HEK293 (cell line): ENCODE measurements at regions not wholly inside any gene's neighbourhood (a gene's known extent, or its start where the extent isn't known, plus 50 kb on each side); places are given as distances from the start of the nearest gene placed in this dataset.

ENCODE experiments used
- CTCF ChIA-PET: fragments of 350-600 bp; formaldehyde crosslinking; extraction: SDS; loops from one replicate; lab custom pipeline; 2021; ENCODE audit warnings: antibody characterized with exemption; lab: Yijun Ruan, JAX
- POLR2A ChIA-PET: fragments of 300-600 bp; formaldehyde crosslinking; extraction: SDS; loops from one replicate; lab custom pipeline; 2020; ENCODE audit warnings: antibody characterized with exemption, inconsistent platforms; lab: Yijun Ruan, JAX
- H3K27ac ChIP-seq: fragments of 200-500 bp; sonication (Bioruptor generic); 2 replicates; pipeline ENCODE4 v1.5.1; 2014; ENCODE audit warnings: low read depth, low read length, control low read depth, inconsistent platforms; ENCODE audit errors: extremely low read depth
- H3K36me3 ChIP-seq, 2 experiments: fragments of 200-500 bp in 1 of 2; sonication (Bioruptor generic) in 1 of 2; 1 replicate in 1 of 2; 2 replicates in 1 of 2; pipeline ENCODE4 v1.5.1; 2014 to 2017; ENCODE audit warnings: inconsistent platforms in 2 of 2, low read length in 2 of 2; ENCODE audit not compliant: control insufficient read depth in 2 of 2, insufficient read depth in 1 of 2
- H3K4me1 ChIP-seq: fragments of 200-500 bp; sonication (Bioruptor generic); 2 replicates; pipeline ENCODE4 v1.5.1; 2014; ENCODE audit warnings: mild to moderate bottlenecking, low read length, inconsistent platforms; ENCODE audit not compliant: control insufficient read depth, insufficient read depth
- H3K4me3 ChIP-seq: 2 replicates; pipeline ENCODE4 v1.5.1; 2011; ENCODE audit warnings: low read depth, mild to moderate bottlenecking, control low read depth, low read length, moderate library complexity
- H3K9me3 ChIP-seq: fragments of 200-500 bp; sonication (Bioruptor generic); 2 replicates; pipeline ENCODE4 v1.5.1; 2014; ENCODE audit warnings: low read depth, low read length, inconsistent platforms; ENCODE audit not compliant: control insufficient read depth, insufficient read depth
- GFI1B ChIP-seq: fragments of 450-650 bp; formaldehyde crosslinking; IDR thresholded peaks from 2 replicates; pipeline ENCODE4 v1.5.1; 2016; ENCODE audit warnings: missing biosample characterization, missing genetic modification characterization
- HOXA7 ChIP-seq: sonication (generic); formaldehyde crosslinking; IDR thresholded peaks from 2 replicates; pipeline ENCODE4 v1.8.1; 2022; ENCODE audit warnings: missing genetic modification reagents, borderline replicate concordance
- OVOL3 ChIP-seq: fragments of 450-650 bp; formaldehyde crosslinking; IDR thresholded peaks from 2 replicates; pipeline ENCODE4 v1.5.1; 2016; ENCODE audit warnings: missing biosample characterization, missing genetic modification characterization
- SP7 ChIP-seq: fragments of 450-650 bp; formaldehyde crosslinking; IDR thresholded peaks from 2 replicates; pipeline ENCODE4 v1.5.1; 2016; ENCODE audit warnings: missing biosample characterization, missing genetic modification characterization
- TSHZ1 ChIP-seq: fragments of 450-650 bp; formaldehyde crosslinking; IDR thresholded peaks from 2 replicates; pipeline ENCODE4 v1.5.1; 2016; ENCODE audit warnings: missing biosample characterization, missing genetic modification characterization, borderline replicate concordance
- ZBTB20 ChIP-seq: fragments of 450-650 bp; formaldehyde crosslinking; IDR thresholded peaks from 2 replicates; pipeline ENCODE4 v1.5.1; 2016; ENCODE audit warnings: missing biosample characterization, missing genetic modification characterization
- ZIC2 ChIP-seq: fragments of 450-650 bp; formaldehyde crosslinking; IDR thresholded peaks from 2 replicates; pipeline ENCODE4 v1.5.1; 2016; ENCODE audit warnings: missing biosample characterization, missing genetic modification characterization
- ZNF202 ChIP-seq: fragments of 450-650 bp; formaldehyde crosslinking; IDR thresholded peaks from 2 replicates; pipeline ENCODE4 v1.5.1; 2016; ENCODE audit warnings: missing biosample characterization, missing genetic modification characterization, borderline replicate concordance
- ZNF335 ChIP-seq: fragments of 450-650 bp; formaldehyde crosslinking; conservative IDR thresholded peaks from 2 replicates; pipeline ENCODE4 v1.5.1; 2016; ENCODE audit warnings: missing biosample characterization, missing genetic modification characterization
- ZNF350 ChIP-seq: fragments of 450-650 bp; formaldehyde crosslinking; IDR thresholded peaks from 2 replicates; pipeline ENCODE4 v1.5.0; 2017; ENCODE audit warnings: missing biosample characterization, mild to moderate bottlenecking, missing genetic modification characterization
- ZNF585B ChIP-seq: fragments of 450-650 bp; formaldehyde crosslinking; IDR thresholded peaks from 2 replicates; pipeline ENCODE4 v1.5.1; 2016; ENCODE audit warnings: missing biosample characterization, missing genetic modification characterization
- ZNF792 ChIP-seq: fragments of 450-650 bp; formaldehyde crosslinking; IDR thresholded peaks from 2 replicates; pipeline ENCODE4 v1.5.1; 2016; ENCODE audit warnings: missing biosample characterization, missing genetic modification characterization
- ZNF843 ChIP-seq: fragments of 450-650 bp; formaldehyde crosslinking; IDR thresholded peaks from 2 replicates; pipeline ENCODE4 v1.5.1; 2016; ENCODE audit warnings: missing biosample characterization, missing genetic modification characterization
- ZSCAN23 ChIP-seq: fragments of 450-650 bp; formaldehyde crosslinking; IDR thresholded peaks from 2 replicates; pipeline ENCODE4 v1.5.1; 2016; ENCODE audit warnings: missing biosample characterization, missing genetic modification characterization
- TF ChIP-seq, protein P1 (sequence below): fragments of 450-650 bp; formaldehyde crosslinking; conservative IDR thresholded peaks from 2 replicates; pipeline ENCODE4 v1.5.1; 2016; ENCODE audit warnings: low read depth, missing biosample characterization, missing genetic modification characterization
- TF ChIP-seq, protein P2 (sequence below): fragments of 450-650 bp; formaldehyde crosslinking; IDR thresholded peaks from 2 replicates; pipeline ENCODE4 v1.5.1; 2016; ENCODE audit warnings: missing biosample characterization, missing genetic modification characterization
- TF ChIP-seq, protein P3 (sequence below): fragments of 450-650 bp; IDR thresholded peaks from 2 replicates; pipeline ENCODE4 v1.5.1; 2018; ENCODE audit warnings: missing biosample characterization, missing genetic modification characterization
- TF ChIP-seq, protein P4 (sequence below): fragments of 450-650 bp; formaldehyde crosslinking; IDR thresholded peaks from 2 replicates; pipeline ENCODE4 v1.5.1; 2017; ENCODE audit warnings: missing biosample characterization, missing genetic modification characterization
- TF ChIP-seq, protein P5 (sequence below): fragments of 450-650 bp; formaldehyde crosslinking; IDR thresholded peaks from 2 replicates; pipeline ENCODE4 v1.5.1; 2016; ENCODE audit warnings: missing biosample characterization, missing genetic modification characterization

- no peak overlapping the region for H3K27ac ChIP-seq
- TF ChIP-seq ZNF843 (tag by site-specific recombination) (no peak), ZNF585B (no peak), ZSCAN23 (tag by site-specific recombination) (no peak), ZNF350 (no peak), OVOL3 (tag by site-specific recombination) (no peak), TSHZ1 (no peak)
- TF ChIP-seq, protein P1, sequence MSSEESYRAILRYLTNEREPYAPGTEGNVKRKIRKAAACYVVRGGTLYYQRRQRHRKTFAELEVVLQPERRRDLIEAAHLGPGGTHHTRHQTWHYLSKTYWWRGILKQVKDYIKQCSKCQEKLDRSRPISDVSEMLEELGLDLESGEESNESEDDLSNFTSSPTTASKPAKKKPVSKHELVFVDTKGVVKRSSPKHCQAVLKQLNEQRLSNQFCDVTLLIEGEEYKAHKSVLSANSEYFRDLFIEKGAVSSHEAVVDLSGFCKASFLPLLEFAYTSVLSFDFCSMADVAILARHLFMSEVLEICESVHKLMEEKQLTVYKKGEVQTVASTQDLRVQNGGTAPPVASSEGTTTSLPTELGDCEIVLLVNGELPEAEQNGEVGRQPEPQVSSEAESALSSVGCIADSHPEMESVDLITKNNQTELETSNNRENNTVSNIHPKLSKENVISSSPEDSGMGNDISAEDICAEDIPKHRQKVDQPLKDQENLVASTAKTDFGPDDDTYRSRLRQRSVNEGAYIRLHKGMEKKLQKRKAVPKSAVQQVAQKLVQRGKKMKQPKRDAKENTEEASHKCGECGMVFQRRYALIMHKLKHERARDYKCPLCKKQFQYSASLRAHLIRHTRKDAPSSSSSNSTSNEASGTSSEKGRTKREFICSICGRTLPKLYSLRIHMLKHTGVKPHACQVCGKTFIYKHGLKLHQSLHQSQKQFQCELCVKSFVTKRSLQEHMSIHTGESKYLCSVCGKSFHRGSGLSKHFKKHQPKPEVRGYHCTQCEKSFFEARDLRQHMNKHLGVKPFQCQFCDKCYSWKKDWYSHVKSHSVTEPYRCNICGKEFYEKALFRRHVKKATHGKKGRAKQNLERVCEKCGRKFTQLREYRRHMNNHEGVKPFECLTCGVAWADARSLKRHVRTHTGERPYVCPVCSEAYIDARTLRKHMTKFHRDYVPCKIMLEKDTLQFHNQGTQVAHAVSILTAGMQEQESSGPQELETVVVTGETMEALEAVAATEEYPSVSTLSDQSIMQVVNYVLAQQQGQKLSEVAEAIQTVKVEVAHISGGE (tag by site-specific recombination): no peak
- TF ChIP-seq, protein P2, sequence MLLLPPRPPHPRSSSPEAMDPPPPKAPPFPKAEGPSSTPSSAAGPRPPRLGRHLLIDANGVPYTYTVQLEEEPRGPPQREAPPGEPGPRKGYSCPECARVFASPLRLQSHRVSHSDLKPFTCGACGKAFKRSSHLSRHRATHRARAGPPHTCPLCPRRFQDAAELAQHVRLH (tag by site-specific recombination): no peak
- TF ChIP-seq, protein P3, sequence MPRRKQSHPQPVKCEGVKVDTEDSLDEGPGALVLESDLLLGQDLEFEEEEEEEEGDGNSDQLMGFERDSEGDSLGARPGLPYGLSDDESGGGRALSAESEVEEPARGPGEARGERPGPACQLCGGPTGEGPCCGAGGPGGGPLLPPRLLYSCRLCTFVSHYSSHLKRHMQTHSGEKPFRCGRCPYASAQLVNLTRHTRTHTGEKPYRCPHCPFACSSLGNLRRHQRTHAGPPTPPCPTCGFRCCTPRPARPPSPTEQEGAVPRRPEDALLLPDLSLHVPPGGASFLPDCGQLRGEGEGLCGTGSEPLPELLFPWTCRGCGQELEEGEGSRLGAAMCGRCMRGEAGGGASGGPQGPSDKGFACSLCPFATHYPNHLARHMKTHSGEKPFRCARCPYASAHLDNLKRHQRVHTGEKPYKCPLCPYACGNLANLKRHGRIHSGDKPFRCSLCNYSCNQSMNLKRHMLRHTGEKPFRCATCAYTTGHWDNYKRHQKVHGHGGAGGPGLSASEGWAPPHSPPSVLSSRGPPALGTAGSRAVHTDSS (tag by site-specific recombination): no peak
- CTCF ChIA-PET: no interaction called here
- H3K36me3 ChIP-seq: no peaks in the 10 kb centered on the region
- POLR2A ChIA-PET: no interaction called here
- H3K9me3 ChIP-seq: no peaks in the 10 kb centered on the region
- no peak overlapping the region for H3K4me3 ChIP-seq
- H3K4me1 ChIP-seq: no peaks in the 10 kb centered on the region
Observed at GRCh38 chr18:71238974-71239624, 950.3 kb downstream of the SOCS6 start.

DNA sequence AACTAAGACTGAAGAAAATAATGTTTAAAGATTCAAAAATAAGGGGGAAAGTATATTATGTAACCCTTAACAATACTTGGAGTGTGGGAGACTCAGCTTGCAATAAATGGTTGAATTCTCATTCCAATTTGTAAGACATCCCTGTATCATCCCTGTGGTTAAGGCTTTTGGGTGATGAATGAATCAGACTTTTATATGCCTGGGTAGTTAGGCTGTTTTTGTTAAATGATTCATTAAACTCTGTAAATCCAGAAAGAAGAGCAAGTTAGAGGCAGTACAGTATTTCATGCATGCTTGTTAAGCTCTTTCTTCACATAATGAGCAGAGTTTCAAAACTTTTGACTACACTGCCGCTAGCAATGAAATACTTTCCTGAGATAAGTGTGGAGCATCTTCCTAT, 948.8 kb downstream of the SOCS6 start:
- H3K4me1 ChIP-seq: no peaks in the 10 kb centered on the region
- no peak overlapping the region for H3K27ac ChIP-seq
- POLR2A ChIA-PET: no interaction called here
- no peaks in the 10 kb centered on the region for H3K9me3 ChIP-seq
- no peak overlapping the region for H3K4me3 ChIP-seq
- CTCF ChIA-PET: no interaction called here
- no peaks in the 10 kb centered on the region for H3K36me3 ChIP-seq
- TF ChIP-seq, protein P4, sequence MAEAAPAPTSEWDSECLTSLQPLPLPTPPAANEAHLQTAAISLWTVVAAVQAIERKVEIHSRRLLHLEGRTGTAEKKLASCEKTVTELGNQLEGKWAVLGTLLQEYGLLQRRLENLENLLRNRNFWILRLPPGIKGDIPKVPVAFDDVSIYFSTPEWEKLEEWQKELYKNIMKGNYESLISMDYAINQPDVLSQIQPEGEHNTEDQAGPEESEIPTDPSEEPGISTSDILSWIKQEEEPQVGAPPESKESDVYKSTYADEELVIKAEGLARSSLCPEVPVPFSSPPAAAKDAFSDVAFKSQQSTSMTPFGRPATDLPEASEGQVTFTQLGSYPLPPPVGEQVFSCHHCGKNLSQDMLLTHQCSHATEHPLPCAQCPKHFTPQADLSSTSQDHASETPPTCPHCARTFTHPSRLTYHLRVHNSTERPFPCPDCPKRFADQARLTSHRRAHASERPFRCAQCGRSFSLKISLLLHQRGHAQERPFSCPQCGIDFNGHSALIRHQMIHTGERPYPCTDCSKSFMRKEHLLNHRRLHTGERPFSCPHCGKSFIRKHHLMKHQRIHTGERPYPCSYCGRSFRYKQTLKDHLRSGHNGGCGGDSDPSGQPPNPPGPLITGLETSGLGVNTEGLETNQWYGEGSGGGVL (tag by site-specific recombination): no peak
- TF ChIP-seq SP7 (tag by site-specific recombination) (no peak), ZIC2 (no peak), TSHZ1 (no peak), ZNF202 (tag by site-specific recombination) (no peak), HOXA7 (CRISPR knock-in tag) (no peak), GFI1B (tag by site-specific recombination) (no peak), ZNF335 (tag by site-specific recombination) (no peak), ZBTB20 (no peak), ZNF792 (no peak)
- TF ChIP-seq, protein P5, sequence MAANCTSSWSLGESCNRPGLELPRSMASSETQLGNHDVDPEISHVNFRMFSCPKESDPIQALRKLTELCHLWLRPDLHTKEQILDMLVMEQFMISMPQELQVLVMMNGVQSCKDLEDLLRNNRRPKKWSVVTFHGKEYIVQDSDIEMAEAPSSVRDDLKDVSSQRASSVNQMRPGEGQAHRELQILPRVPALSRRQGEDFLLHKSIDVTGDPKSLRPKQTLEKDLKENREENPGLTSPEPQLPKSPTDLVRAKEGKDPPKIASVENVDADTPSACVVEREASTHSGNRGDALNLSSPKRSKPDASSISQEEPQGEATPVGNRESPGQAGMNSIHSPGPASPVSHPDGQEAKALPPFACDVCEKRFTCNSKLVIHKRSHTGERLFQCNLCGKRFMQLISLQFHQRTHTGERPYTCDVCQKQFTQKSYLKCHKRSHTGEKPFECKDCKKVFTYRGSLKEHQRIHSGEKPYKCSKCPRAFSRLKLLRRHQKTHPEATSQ: no peak
